ENCODE measurements at regions not wholly inside any gene's neighbourhood (a gene's known extent, or its start where the extent isn't known, plus 50 kb on each side); places are given as distances from the start of the nearest gene placed in this dataset.
"Not testable (repeated sequence)": the region's sequence is repeated elsewhere in the genome, so short reads cannot be mapped to it uniquely, and the experiment has no call there.

- H3K27ac ChIP-seq (ENCODE audit: low read length); H3K4me1 ChIP-seq (ENCODE audit: low read length): not testable (repeated sequence)
Observed at GRCh38 chr15:30688684-30689083, 62.8 kb downstream of the ARHGAP11B start.

GRCh38 chr15:30690153-30690552 lies 64.2 kb downstream of the ARHGAP11B start:
- not testable (repeated sequence) for DNase-seq; H3K4me3 ChIP-seq (ENCODE audit: low read length); H3K9ac ChIP-seq (ENCODE audit: low read length); H3K4me1 ChIP-seq (ENCODE audit: low read length); H3K27ac ChIP-seq (ENCODE audit: low read length); H3F3A ChIP-seq (ENCODE audit: insufficient read depth, low read length); H3K9me3 ChIP-seq (replicated peaks; ENCODE audit: insufficient read depth, low read length); H4K20me1 ChIP-seq (ENCODE audit: insufficient read depth, low read length); H3K79me2 ChIP-seq (ENCODE audit: low read length); H2AFZ ChIP-seq (ENCODE audit: low read length); H3K27me3 ChIP-seq (replicated peaks; ENCODE audit: insufficient read depth, low read length); H3K36me3 ChIP-seq (replicated peaks; ENCODE audit: insufficient read depth, low read length); H3K9me2 ChIP-seq (replicated peaks; ENCODE audit: insufficient read depth, low read length); H3K4me2 ChIP-seq (ENCODE audit: low read depth, low read length)

More at GRCh38 chr15:30688684-30689083, 62.8 kb downstream of the ARHGAP11B start:
- not testable (repeated sequence) for H3K9ac ChIP-seq (ENCODE audit: low read length); H3K4me3 ChIP-seq (ENCODE audit: low read length); H4K20me1 ChIP-seq (ENCODE audit: insufficient read depth, low read length); H2AFZ ChIP-seq (ENCODE audit: low read length); H3K79me2 ChIP-seq (ENCODE audit: low read length); H3K9me3 ChIP-seq (replicated peaks; ENCODE audit: insufficient read depth, low read length); H3F3A ChIP-seq (ENCODE audit: insufficient read depth, low read length); H3K36me3 ChIP-seq (replicated peaks; ENCODE audit: insufficient read depth, low read length); H3K4me2 ChIP-seq (ENCODE audit: low read depth, low read length); H3K9me2 ChIP-seq (replicated peaks; ENCODE audit: insufficient read depth, low read length); H3K27me3 ChIP-seq (replicated peaks; ENCODE audit: insufficient read depth, low read length); DNase-seq

- H3K9me3 ChIP-seq (replicated peaks; ENCODE audit: insufficient read depth, low read length); H3K9ac ChIP-seq (ENCODE audit: low read length); H3F3A ChIP-seq (ENCODE audit: insufficient read depth, low read length); H3K9me2 ChIP-seq (replicated peaks; ENCODE audit: insufficient read depth, low read length); DNase-seq; H3K4me3 ChIP-seq (ENCODE audit: low read length); H3K4me1 ChIP-seq (ENCODE audit: low read length); H3K79me2 ChIP-seq (ENCODE audit: low read length); H3K36me3 ChIP-seq (replicated peaks; ENCODE audit: insufficient read depth, low read length); H4K20me1 ChIP-seq (ENCODE audit: insufficient read depth, low read length); H3K27me3 ChIP-seq (replicated peaks; ENCODE audit: insufficient read depth, low read length); H3K27ac ChIP-seq (ENCODE audit: low read length); H3K4me2 ChIP-seq (ENCODE audit: low read depth, low read length); H2AFZ ChIP-seq (ENCODE audit: low read length): not testable (repeated sequence)
Observed at GRCh38 chr15:30695811-30696210, 69.9 kb downstream of the ARHGAP11B start.

- not testable (repeated sequence) for H3K36me3 ChIP-seq (replicated peaks; ENCODE audit: insufficient read depth, low read length); H4K20me1 ChIP-seq (ENCODE audit: insufficient read depth, low read length); H3K79me2 ChIP-seq (ENCODE audit: low read length); H3K27me3 ChIP-seq (replicated peaks; ENCODE audit: insufficient read depth, low read length); H3K4me1 ChIP-seq (ENCODE audit: low read length); H3K9ac ChIP-seq (ENCODE audit: low read length); H3K9me2 ChIP-seq (replicated peaks; ENCODE audit: insufficient read depth, low read length); H3K9me3 ChIP-seq (replicated peaks; ENCODE audit: insufficient read depth, low read length); H2AFZ ChIP-seq (ENCODE audit: low read length); H3F3A ChIP-seq (ENCODE audit: insufficient read depth, low read length); H3K4me3 ChIP-seq (ENCODE audit: low read length)
- H3K27ac ChIP-seq (ENCODE audit: low read length): peak overlapping the region; percentile 33; the same call in 1 of the 2 replicates
- H3K4me2 ChIP-seq (ENCODE audit: low read depth, low read length): peak overlapping the region; percentile 45; the same call in 1 of the 2 replicates
- DNase-seq: peak; percentile 28
Observed at GRCh38 chr15:30696439-30697314, 70.7 kb downstream of the ARHGAP11B start.

GRCh38 chr15:30697315-30697685 lies 71.4 kb downstream of the ARHGAP11B start:
- not testable (repeated sequence) for H3K4me2 ChIP-seq (ENCODE audit: low read depth, low read length); H3K9me2 ChIP-seq (replicated peaks; ENCODE audit: insufficient read depth, low read length); H3K4me1 ChIP-seq (ENCODE audit: low read length); H4K20me1 ChIP-seq (ENCODE audit: insufficient read depth, low read length); H3K36me3 ChIP-seq (replicated peaks; ENCODE audit: insufficient read depth, low read length); H3K9ac ChIP-seq (ENCODE audit: low read length); H3F3A ChIP-seq (ENCODE audit: insufficient read depth, low read length); H3K79me2 ChIP-seq (ENCODE audit: low read length); H2AFZ ChIP-seq (ENCODE audit: low read length); H3K27me3 ChIP-seq (replicated peaks; ENCODE audit: insufficient read depth, low read length); H3K4me3 ChIP-seq (ENCODE audit: low read length); H3K9me3 ChIP-seq (replicated peaks; ENCODE audit: insufficient read depth, low read length); H3K27ac ChIP-seq (ENCODE audit: low read length)
- peak; percentile 75 for DNase-seq

- H3K27me3 ChIP-seq (replicated peaks; ENCODE audit: insufficient read depth, low read length); H3K4me3 ChIP-seq (ENCODE audit: low read length); H3K36me3 ChIP-seq (replicated peaks; ENCODE audit: insufficient read depth, low read length); H2AFZ ChIP-seq (ENCODE audit: low read length); H3K9me2 ChIP-seq (replicated peaks; ENCODE audit: insufficient read depth, low read length); H3K4me2 ChIP-seq (ENCODE audit: low read depth, low read length); H3K79me2 ChIP-seq (ENCODE audit: low read length); H3K9ac ChIP-seq (ENCODE audit: low read length); H3K27ac ChIP-seq (ENCODE audit: low read length); H3K4me1 ChIP-seq (ENCODE audit: low read length); H3K9me3 ChIP-seq (replicated peaks; ENCODE audit: insufficient read depth, low read length); H3F3A ChIP-seq (ENCODE audit: insufficient read depth, low read length); DNase-seq; H4K20me1 ChIP-seq (ENCODE audit: insufficient read depth, low read length): not testable (repeated sequence)
Observed at GRCh38 chr15:30700006-30700597, 74.2 kb downstream of the ARHGAP11B start.

GRCh38 chr15:30707976-30708685 lies 82.2 kb downstream of the ARHGAP11B start:
- DNase-seq; H3K9ac ChIP-seq (ENCODE audit: low read length); H3K4me2 ChIP-seq (ENCODE audit: low read depth, low read length); H3K79me2 ChIP-seq (ENCODE audit: low read length); H3K27ac ChIP-seq (ENCODE audit: low read length); H3K36me3 ChIP-seq (replicated peaks; ENCODE audit: insufficient read depth, low read length); H3K4me1 ChIP-seq (ENCODE audit: low read length); H4K20me1 ChIP-seq (ENCODE audit: insufficient read depth, low read length); H3F3A ChIP-seq (ENCODE audit: insufficient read depth, low read length); H3K27me3 ChIP-seq (replicated peaks; ENCODE audit: insufficient read depth, low read length); H3K4me3 ChIP-seq (ENCODE audit: low read length); H2AFZ ChIP-seq (ENCODE audit: low read length); H3K9me2 ChIP-seq (replicated peaks; ENCODE audit: insufficient read depth, low read length); H3K9me3 ChIP-seq (replicated peaks; ENCODE audit: insufficient read depth, low read length): not testable (repeated sequence)
